Testis (tissue), 2 donors: ENCODE measurements at regions not wholly inside any gene's neighbourhood (a gene's known extent, or its start where the extent isn't known, plus 50 kb on each side); places are given as distances from the start of the nearest gene placed in this dataset.

Source experiments
- CTCF ChIP-seq, 3 experiments: fragments of 450-650 bp in 2 of 3; fragments of 200-600 bp in 1 of 3; sonication (generic) in 1 of 3; IDR thresholded peaks; one replicate each; pipeline ENCODE4 v1.5.1; 2016 to 2019; ENCODE audit warnings: antibody characterized with exemption in 3 of 3, mild to moderate bottlenecking in 2 of 3, moderate library complexity in 1 of 3
- POLR2A ChIP-seq: fragments of 450-650 bp; IDR thresholded peaks from one replicate; pipeline ENCODE4 v1.6.1; 2017; ENCODE audit warnings: antibody characterized with exemption, mild to moderate bottlenecking, moderate library complexity

DNA sequence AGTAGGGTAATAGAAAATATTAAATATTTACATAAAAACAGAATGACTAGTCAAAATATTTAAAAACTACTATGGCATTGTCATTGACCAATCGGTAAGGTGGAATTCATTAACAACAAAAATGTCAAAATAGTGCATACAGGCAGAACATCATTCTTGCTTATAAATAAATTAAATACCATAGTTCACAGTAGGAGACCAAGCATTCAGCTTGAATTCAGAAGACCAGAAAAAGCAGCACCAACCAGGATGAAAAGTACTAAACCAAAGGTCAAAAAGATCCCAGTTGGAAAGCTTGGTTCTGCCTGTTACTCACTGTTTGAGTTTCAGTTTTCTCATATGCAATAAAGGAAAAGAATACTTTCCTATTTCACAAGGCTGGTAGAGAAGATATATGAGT is 244.3 kb downstream of the OSR1 start:
- TF ChIP-seq CTCF (IDR thresholded peaks at IDR 0.05) (no peak), POLR2A (no peak)
